Liver (tissue), 8 donors: ENCODE measurements at regions not wholly inside any gene's neighbourhood (a gene's known extent, or its start where the extent isn't known, plus 50 kb on each side); places are given as distances from the start of the nearest gene placed in this dataset.

Source experiments
- DNase-seq: peaks from one replicate; pipeline ENCODE4 v3.0.0-alpha.2; 2017; ENCODE audit warnings: low spot score
- H3K27ac ChIP-seq, 2 donors: one replicate each; pipeline ENCODE4 v1.7.0; 2013; ENCODE audit warnings: inconsistent platforms in 2 of 2, low read length in 2 of 2, control low read depth in 1 of 2, low read depth in 1 of 2, mild to moderate bottlenecking in 1 of 2
- H3K27me3 ChIP-seq, 4 donors: one replicate each; pipeline versions ENCODE4 v1.6.1 to v1.7.0; 2013; ENCODE audit warnings: low read length in 3 of 4, inconsistent platforms in 1 of 4, mild to moderate bottlenecking in 1 of 4, moderate library complexity in 1 of 4; ENCODE audit not compliant: control insufficient read depth in 4 of 4, insufficient read depth in 4 of 4
- H3K36me3 ChIP-seq, 4 donors: one replicate each; pipeline versions ENCODE4 v1.6.1 to v1.7.0; 2013; ENCODE audit warnings: low read length in 3 of 4, mild to moderate bottlenecking in 3 of 4, low read depth in 1 of 4, moderate library complexity in 1 of 4; ENCODE audit not compliant: control insufficient read depth in 4 of 4, insufficient read depth in 3 of 4
- H3K4me1 ChIP-seq, 4 donors: one replicate each; pipeline versions ENCODE4 v1.6.1 to v1.7.0; 2013; ENCODE audit warnings: low read length in 3 of 4, mild to moderate bottlenecking in 3 of 4, moderate library complexity in 1 of 4; ENCODE audit not compliant: control insufficient read depth in 4 of 4, insufficient read depth in 4 of 4
- H3K4me3 ChIP-seq, 3 donors: one replicate each; pipeline versions ENCODE4 v1.6.1 to v1.7.0; 2013; ENCODE audit warnings: low read length in 3 of 3, control low read depth in 1 of 3, low read depth in 1 of 3, mild to moderate bottlenecking in 1 of 3
- H3K9ac ChIP-seq, 2 donors: one replicate each; pipeline ENCODE4 v1.7.0; 2013; ENCODE audit warnings: low read length in 2 of 2, mild to moderate bottlenecking in 2 of 2, moderate library complexity in 2 of 2, control low read depth in 1 of 2, low read depth in 1 of 2
- H3K9me3 ChIP-seq, 4 donors: one replicate each; pipeline versions ENCODE4 v1.6.1 to v1.7.0; 2013; ENCODE audit warnings: low read length in 3 of 4; ENCODE audit not compliant: control insufficient read depth in 4 of 4
- ATF3 ChIP-seq: IDR thresholded peaks from 2 replicates; pipeline ENCODE4 v1.6.1; 2016; ENCODE audit warnings: antibody characterized with exemption
- CTCF ChIP-seq: fragments of 150-350 bp; IDR thresholded peaks from 2 replicates; pipeline ENCODE4 v1.5.1; 2017; ENCODE audit warnings: improper control_type of control experiment, low read depth, low read length; ENCODE audit not compliant: missing input control
- EGR1 ChIP-seq, 2 donors: IDR thresholded peaks; 2 replicates each; pipeline ENCODE4 v1.6.1; 2016 to 2018; ENCODE audit warnings: antibody characterized with exemption in 2 of 2, low read depth in 2 of 2
- FOXA1 ChIP-seq: IDR thresholded peaks from 2 replicates; pipeline ENCODE4 v1.6.1; 2016; ENCODE audit warnings: antibody characterized with exemption
- FOXA2 ChIP-seq: IDR thresholded peaks from 2 replicates; pipeline ENCODE4 v1.6.1; 2016; ENCODE audit warnings: antibody characterized with exemption
- GABPA ChIP-seq, 2 donors: IDR thresholded peaks in 1 of 2; conservative IDR thresholded peaks in 1 of 2; 2 replicates each; pipeline ENCODE4 v1.6.1; 2016; ENCODE audit warnings: antibody characterized with exemption in 2 of 2, mild to moderate bottlenecking in 1 of 2, moderate library complexity in 1 of 2
- HNF4A ChIP-seq, 2 donors: conservative IDR thresholded peaks; 2 replicates each; pipeline ENCODE4 v1.6.1; 2016; ENCODE audit warnings: antibody characterized with exemption in 2 of 2, mild to moderate bottlenecking in 2 of 2
- HNF4G ChIP-seq: IDR thresholded peaks from 2 replicates; pipeline ENCODE4 v1.6.1; 2016; ENCODE audit warnings: antibody characterized with exemption
- JUND ChIP-seq, 2 donors: IDR thresholded peaks; 2 replicates each; pipeline ENCODE4 v1.6.1; 2016; ENCODE audit warnings: antibody characterized with exemption in 2 of 2
- MAX ChIP-seq: IDR thresholded peaks from 2 replicates; pipeline ENCODE4 v1.6.1; 2016; ENCODE audit warnings: antibody characterized with exemption
- NR2F2 ChIP-seq: IDR thresholded peaks from 2 replicates; pipeline ENCODE4 v1.6.1; 2016; ENCODE audit warnings: antibody characterized with exemption
- RAD21 ChIP-seq, 2 donors: IDR thresholded peaks; 2 replicates each; pipeline ENCODE4 v1.6.1; 2016; ENCODE audit warnings: antibody characterized with exemption in 2 of 2, mild to moderate bottlenecking in 2 of 2
- REST ChIP-seq: IDR thresholded peaks from 2 replicates; pipeline ENCODE4 v1.6.1; 2016; ENCODE audit warnings: antibody characterized with exemption, mild to moderate bottlenecking
- RXRA ChIP-seq, 2 donors: IDR thresholded peaks; 2 replicates each; pipeline ENCODE4 v1.6.1; 2017 to 2018; ENCODE audit warnings: antibody characterized with exemption in 2 of 2, mild to moderate bottlenecking in 1 of 2
- SP1 ChIP-seq: IDR thresholded peaks from 2 replicates; pipeline ENCODE4 v1.6.1; 2018; ENCODE audit warnings: antibody characterized with exemption, mild to moderate bottlenecking
- TAF1 ChIP-seq: conservative IDR thresholded peaks from 2 replicates; pipeline ENCODE4 v1.6.1; 2016; ENCODE audit warnings: antibody characterized with exemption, mild to moderate bottlenecking
- YY1 ChIP-seq: IDR thresholded peaks from 2 replicates; pipeline ENCODE4 v1.6.1; 2016; ENCODE audit warnings: antibody characterized with exemption, mild to moderate bottlenecking
- ZBTB33 ChIP-seq: IDR thresholded peaks from 2 replicates; pipeline ENCODE4 v1.6.1; 2016; ENCODE audit warnings: antibody characterized with exemption
- WGBS: extraction: QIAGEN DNeasy Blood & Tissue Kit; methylation state at CpG from one replicate; pipeline ENCODE4 v1.1.7; 2013; 5-methylcytosine and 5-hydroxymethylcytosine counted together
- donor health status: healthy.
- donor health status: healthy.
- donor health status: healthy.
- donor health status: healthy.
- donor health status: healthy.

- Histone ChIP-seq H3K27me3 (no peaks in the 10 kb centered on the region), H3K4me1 (no peaks in the 10 kb centered on the region), H3K36me3 (no peaks in the 10 kb centered on the region), H3K9ac (no peak overlapping the region), H3K4me3 (no peak overlapping the region), H3K27ac (no peak overlapping the region), H3K9me3 (no peaks in the 10 kb centered on the region)
- no peak for DNase-seq
- 93% methylated on average over 6 of the region's 6 CpGs for WGBS
- TF ChIP-seq REST (no peak), EGR1 (IDR thresholded peaks at IDR 0.05; ENCODE audit: low read depth in 2 of 2) (no peak), ATF3 (no peak), RXRA (IDR thresholded peaks at IDR 0.05) (no peak), FOXA1 (no peak), JUND (IDR thresholded peaks at IDR 0.05) (no peak), FOXA2 (no peak), SP1 (no peak), GABPA (IDR thresholded peaks at IDR 0.05 in 1 of 2, conservative IDR thresholded peaks at IDR 0.05 in 1 of 2) (no peak), CTCF (no peak), MAX (no peak), RAD21 (IDR thresholded peaks at IDR 0.05) (no peak), ZBTB33 (no peak), HNF4A (conservative IDR thresholded peaks at IDR 0.05) (no peak), NR2F2 (no peak), TAF1 (no peak), HNF4G (no peak), YY1 (no peak)
These were observed 176.2 kb downstream of the PTEN start for GRCh38 chr10:88039496-88040200.
